SK-N-SH (cell line): ENCODE measurements at regions not wholly inside any gene's neighbourhood (a gene's known extent, or its start where the extent isn't known, plus 50 kb on each side); places are given as distances from the start of the nearest gene placed in this dataset.

Experiments
- CTCF ChIA-PET: fragments of 300-600, 350-600 bp; formaldehyde crosslinking; extraction: SDS; loops from one replicate; lab custom pipeline; 2021; lab: Yijun Ruan, JAX
- POLR2A ChIA-PET: fragments of 350-600 bp; sonication (Branson Sonifier 250); formaldehyde crosslinking; extraction: SDS; loops from one replicate; lab custom pipeline; 2020; ENCODE audit warnings: antibody characterized with exemption, inconsistent platforms; lab: Yijun Ruan, JAX
- DNase-seq: peaks from one replicate; pipeline ENCODE4 v3.0.0; 2012
- H2AFZ ChIP-seq: fragments of 200-600 bp; sonication (generic); 2 replicates; pipeline ENCODE4 v1.8.1; 2016; ENCODE audit warnings: antibody characterized with exemption, mild to moderate bottlenecking, low read depth
- H3F3A ChIP-seq: fragments of 200-600 bp; sonication (generic); replicated peaks from 2 replicates; pipeline ENCODE3; 2016; ENCODE audit warnings: antibody characterized with exemption, mild to moderate bottlenecking; ENCODE audit not compliant: insufficient read depth
- H3K27ac ChIP-seq, 2 experiments: fragments of 200-500 bp in 1 of 2; fragments of 200-600 bp in 1 of 2; sonication (Bioruptor generic) in 1 of 2; sonication (generic), shearing (Covaris generic) in 1 of 2; 2 replicates each; pipeline versions ENCODE4 v1.5.1 to v1.6.1; 2014 to 2016; ENCODE audit warnings: low read depth in 2 of 2, inconsistent platforms in 1 of 2, low read length in 1 of 2, mild to moderate bottlenecking in 1 of 2, mixed read lengths in 1 of 2
- H3K27me3 ChIP-seq: fragments of 200-600 bp; sonication (generic), shearing (Covaris generic); 2 replicates; pipeline ENCODE4 v1.6.1; 2016; ENCODE audit warnings: mixed run types; ENCODE audit not compliant: insufficient read depth
- H3K36me3 ChIP-seq, 2 experiments: fragments of 200-500 bp in 1 of 2; fragments of 200-600 bp in 1 of 2; sonication (Bioruptor generic) in 1 of 2; sonication (generic) in 1 of 2; replicated peaks in 1 of 2; 2 replicates each; pipeline versions ENCODE3 to v1.5.1; 2014 to 2016; ENCODE audit warnings: low read length in 1 of 2, mild to moderate bottlenecking in 1 of 2; ENCODE audit not compliant: insufficient read depth in 2 of 2, control insufficient read depth in 1 of 2
- H3K4me1 ChIP-seq, 2 experiments: fragments of 200-500 bp in 1 of 2; fragments of 200-600 bp in 1 of 2; sonication (Bioruptor generic) in 1 of 2; sonication (generic), shearing (Covaris generic) in 1 of 2; 2 replicates each; pipeline versions ENCODE4 v1.5.1 to v1.6.1; 2014 to 2016; ENCODE audit warnings: low read depth in 1 of 2, low read length in 1 of 2, mixed run types in 1 of 2; ENCODE audit not compliant: insufficient read depth in 2 of 2, control insufficient read depth in 1 of 2
- H3K4me2 ChIP-seq: fragments of 200-600 bp; sonication (generic), shearing (Covaris generic); 2 replicates; pipeline ENCODE4 v1.6.1; 2017; ENCODE audit warnings: mixed run types
- H3K4me3 ChIP-seq, 2 experiments: fragments of 200-500 bp in 1 of 2; fragments of 200-600 bp in 1 of 2; sonication (Bioruptor generic) in 1 of 2; sonication (generic), shearing (Covaris generic) in 1 of 2; 2 replicates each; pipeline versions ENCODE4 v1.5.1 to v1.8.1; 2014 to 2016; ENCODE audit warnings: low read depth in 2 of 2, inconsistent platforms in 1 of 2, low read length in 1 of 2, mild to moderate bottlenecking in 1 of 2, mixed read lengths in 1 of 2, moderate library complexity in 1 of 2
- H3K79me2 ChIP-seq: fragments of 200-600 bp; sonication (generic); 2 replicates; pipeline ENCODE4 v1.8.1; 2017; ENCODE audit warnings: mild to moderate bottlenecking; ENCODE audit not compliant: insufficient read depth
- H3K9ac ChIP-seq: fragments of 200-600 bp; sonication (generic); 2 replicates; pipeline ENCODE4 v1.6.1; 2017; ENCODE audit warnings: mixed run types
- H3K9me2 ChIP-seq: fragments of 200-600 bp; sonication (generic); 2 replicates; pipeline ENCODE4 v1.6.1; 2017; ENCODE audit warnings: mixed run types
- H3K9me3 ChIP-seq: fragments of 200-600 bp; sonication (generic); 2 replicates; pipeline ENCODE4 v1.6.1; 2017; ENCODE audit warnings: mixed run types, mild to moderate bottlenecking, moderate library complexity
- H4K20me1 ChIP-seq: fragments of 200-600 bp; sonication (generic); 2 replicates; pipeline ENCODE4 v1.6.1; 2017; ENCODE audit warnings: mild to moderate bottlenecking, mixed run types; ENCODE audit not compliant: insufficient read depth
- FOXJ3 ChIP-seq: sonication (generic); formaldehyde crosslinking; IDR thresholded peaks from 2 replicates; pipeline ENCODE4 v1.5.1; 2020; ENCODE audit warnings: mild to moderate bottlenecking, missing genetic modification reagents
- FOXM1 ChIP-seq: IDR thresholded peaks from 2 replicates; pipeline ENCODE4 v1.4.0; 2012; ENCODE audit warnings: low read depth, mild to moderate bottlenecking
- GABPA ChIP-seq: IDR thresholded peaks from 2 replicates; pipeline ENCODE4 v1.4.0; 2012; ENCODE audit warnings: low read depth, mild to moderate bottlenecking
- GATA2 ChIP-seq: sonication (generic); formaldehyde crosslinking; IDR thresholded peaks from 2 replicates; pipeline ENCODE4 v1.5.0; 2020; ENCODE audit warnings: mild to moderate bottlenecking, missing genetic modification reagents
- MXI1 ChIP-seq: IDR thresholded peaks from 2 replicates; pipeline ENCODE4 v1.6.1; 2012; ENCODE audit warnings: mild to moderate bottlenecking, low read depth, low read length, improper control_type of control experiment
- NFIC ChIP-seq: IDR thresholded peaks from 2 replicates; pipeline ENCODE4 v1.4.0; 2012; ENCODE audit warnings: borderline replicate concordance
- NRF1 ChIP-seq: IDR thresholded peaks from 2 replicates; pipeline ENCODE4 v1.6.1; 2012; ENCODE audit warnings: low read depth, mild to moderate bottlenecking, low read length
- RCOR1 ChIP-seq: fragments of 150-350 bp; IDR thresholded peaks from 2 replicates; pipeline ENCODE4 v1.6.1; 2017; ENCODE audit warnings: antibody characterized with exemption, low read length
- SIN3A ChIP-seq: IDR thresholded peaks from 2 replicates; pipeline ENCODE4 v1.6.1; 2012; ENCODE audit warnings: low read depth, mild to moderate bottlenecking, low read length, moderate library complexity, borderline replicate concordance
- TEAD4 ChIP-seq: IDR thresholded peaks from 2 replicates; pipeline ENCODE4 v1.4.0; 2012; ENCODE audit warnings: mild to moderate bottlenecking, borderline replicate concordance; ENCODE audit not compliant: insufficient read depth
- YY1 ChIP-seq: IDR thresholded peaks from 2 replicates; pipeline ENCODE4 v1.4.0; 2012; ENCODE audit warnings: low read depth, mild to moderate bottlenecking
- WGBS: methylation state at CpG from one replicate; pipeline ENCODE4 v1.1.6; 2017; ENCODE audit warnings: low lambda C conversion rate; 5-methylcytosine and 5-hydroxymethylcytosine counted together
- TF ChIP-seq, protein P1 (sequence below): fragments of 150-350 bp; IDR thresholded peaks from 2 replicates; pipeline ENCODE4 v1.6.1; 2017; ENCODE audit warnings: antibody characterized with exemption, low read length, low read depth, borderline replicate concordance
- TF ChIP-seq, protein P2 (sequence below): IDR thresholded peaks from 2 replicates; pipeline ENCODE4 v1.4.0; 2012; ENCODE audit warnings: low read depth, borderline replicate concordance
- TF ChIP-seq, protein P3 (sequence below): IDR thresholded peaks from 2 replicates; pipeline ENCODE4 v1.4.0; 2012; ENCODE audit warnings: low read depth, borderline replicate concordance
- TF ChIP-seq, protein P4 (sequence below): fragments of 150-350 bp; IDR thresholded peaks from 2 replicates; pipeline ENCODE4 v1.6.1; 2016; ENCODE audit warnings: mild to moderate bottlenecking, low read depth, low read length
- TF ChIP-seq, protein P5 (sequence below): IDR thresholded peaks from 2 replicates; pipeline ENCODE4 v1.6.1; 2012; ENCODE audit warnings: mild to moderate bottlenecking, low read depth, low read length, moderate library complexity

DNA sequence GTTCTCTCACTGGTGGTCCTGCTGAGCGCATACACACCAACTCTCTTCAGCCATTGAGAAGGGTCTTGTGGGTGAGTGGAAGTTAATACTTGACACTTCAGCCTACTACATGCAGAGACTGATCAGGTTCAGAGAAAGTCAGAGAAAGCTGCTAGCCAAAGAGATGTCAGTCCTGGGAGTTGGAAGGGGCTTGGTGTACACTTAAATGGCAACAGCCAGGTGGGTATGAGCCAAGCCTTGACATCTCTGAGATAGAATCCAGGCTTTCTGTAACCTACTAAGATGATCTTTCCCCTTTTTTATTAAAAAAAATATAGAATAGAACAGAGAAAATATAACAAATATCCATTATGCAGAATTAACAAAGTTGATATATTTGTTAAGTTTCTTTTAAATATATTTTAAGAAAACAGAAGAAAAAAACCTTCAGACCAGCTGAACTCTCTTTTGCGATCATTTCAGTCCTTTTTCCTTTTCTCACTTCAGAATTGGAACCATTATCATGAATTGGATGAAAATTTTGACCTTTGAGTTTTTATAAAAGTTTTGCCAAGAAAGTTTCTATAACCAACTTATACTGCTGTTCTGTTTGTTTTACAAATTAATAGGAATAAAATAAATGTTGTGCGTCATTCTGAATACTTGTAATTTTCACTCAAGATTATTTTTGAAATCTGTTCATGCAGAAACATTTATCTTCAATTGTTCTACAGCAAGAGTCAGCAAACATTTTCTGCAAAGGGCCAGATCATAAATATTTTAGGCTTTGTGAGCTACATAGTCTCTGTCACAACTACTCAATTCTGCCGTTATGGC, 153.0 kb downstream of the RFC3 start:
- no peaks in the 10 kb centered on the region for H3K9me3 ChIP-seq
- no peaks in the 10 kb centered on the region for H4K20me1 ChIP-seq
- H3K27me3 ChIP-seq = no peaks in the 10 kb centered on the region
- ChIA-PET CTCF (no interaction called here), POLR2A (no interaction called here)
- TF ChIP-seq GABPA (no peak), NRF1 (no peak), SIN3A (no peak), YY1 (no peak), TEAD4 (no peak), GATA2 (no peak), FOXJ3 (CRISPR knock-in tag) (no peak)
- TF ChIP-seq, protein P1, sequence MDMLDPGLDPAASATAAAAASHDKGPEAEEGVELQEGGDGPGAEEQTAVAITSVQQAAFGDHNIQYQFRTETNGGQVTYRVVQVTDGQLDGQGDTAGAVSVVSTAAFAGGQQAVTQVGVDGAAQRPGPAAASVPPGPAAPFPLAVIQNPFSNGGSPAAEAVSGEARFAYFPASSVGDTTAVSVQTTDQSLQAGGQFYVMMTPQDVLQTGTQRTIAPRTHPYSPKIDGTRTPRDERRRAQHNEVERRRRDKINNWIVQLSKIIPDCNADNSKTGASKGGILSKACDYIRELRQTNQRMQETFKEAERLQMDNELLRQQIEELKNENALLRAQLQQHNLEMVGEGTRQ = no peak
- TF ChIP-seq, protein P2, sequence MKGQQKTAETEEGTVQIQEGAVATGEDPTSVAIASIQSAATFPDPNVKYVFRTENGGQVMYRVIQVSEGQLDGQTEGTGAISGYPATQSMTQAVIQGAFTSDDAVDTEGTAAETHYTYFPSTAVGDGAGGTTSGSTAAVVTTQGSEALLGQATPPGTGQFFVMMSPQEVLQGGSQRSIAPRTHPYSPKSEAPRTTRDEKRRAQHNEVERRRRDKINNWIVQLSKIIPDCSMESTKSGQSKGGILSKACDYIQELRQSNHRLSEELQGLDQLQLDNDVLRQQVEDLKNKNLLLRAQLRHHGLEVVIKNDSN = no peak
- TF ChIP-seq, protein P3, sequence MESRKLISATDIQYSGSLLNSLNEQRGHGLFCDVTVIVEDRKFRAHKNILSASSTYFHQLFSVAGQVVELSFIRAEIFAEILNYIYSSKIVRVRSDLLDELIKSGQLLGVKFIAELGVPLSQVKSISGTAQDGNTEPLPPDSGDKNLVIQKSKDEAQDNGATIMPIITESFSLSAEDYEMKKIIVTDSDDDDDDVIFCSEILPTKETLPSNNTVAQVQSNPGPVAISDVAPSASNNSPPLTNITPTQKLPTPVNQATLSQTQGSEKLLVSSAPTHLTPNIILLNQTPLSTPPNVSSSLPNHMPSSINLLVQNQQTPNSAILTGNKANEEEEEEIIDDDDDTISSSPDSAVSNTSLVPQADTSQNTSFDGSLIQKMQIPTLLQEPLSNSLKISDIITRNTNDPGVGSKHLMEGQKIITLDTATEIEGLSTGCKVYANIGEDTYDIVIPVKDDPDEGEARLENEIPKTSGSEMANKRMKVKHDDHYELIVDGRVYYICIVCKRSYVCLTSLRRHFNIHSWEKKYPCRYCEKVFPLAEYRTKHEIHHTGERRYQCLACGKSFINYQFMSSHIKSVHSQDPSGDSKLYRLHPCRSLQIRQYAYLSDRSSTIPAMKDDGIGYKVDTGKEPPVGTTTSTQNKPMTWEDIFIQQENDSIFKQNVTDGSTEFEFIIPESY = no peak
- no peak overlapping the region for H3K9ac ChIP-seq
- no peak for DNase-seq
- no peak overlapping the region for H3K4me3 ChIP-seq
- H3K79me2 ChIP-seq = no peaks in the 10 kb centered on the region
- H3K4me2 ChIP-seq = no peak overlapping the region
- no peaks in the 10 kb centered on the region for H3K9me2 ChIP-seq
- no peak overlapping the region for H2AFZ ChIP-seq
- no peak overlapping the region for H3K27ac ChIP-seq
- WGBS = 94% methylated on average over 3 of the region's 4 CpGs
- no peaks in the 10 kb centered on the region for H3K4me1 ChIP-seq
- no peaks in the 10 kb centered on the region for H3K36me3 ChIP-seq
- no peaks in the 10 kb centered on the region for H3F3A ChIP-seq

DNA sequence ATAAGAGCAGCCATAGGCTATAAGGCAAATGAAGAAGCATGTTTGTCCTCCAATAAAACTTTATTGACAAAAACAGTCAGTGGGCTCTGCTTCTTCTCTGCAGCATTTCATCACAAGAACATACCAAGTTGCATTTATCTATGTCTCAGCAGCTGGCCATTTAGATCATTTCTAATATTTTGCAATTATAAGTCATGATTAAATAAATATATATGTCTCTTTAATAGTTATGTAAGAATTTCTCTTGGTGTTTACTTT, 153.5 kb downstream of the RFC3 start:
- H3K9me2 ChIP-seq = no peaks in the 10 kb centered on the region
- no peaks in the 10 kb centered on the region for H4K20me1 ChIP-seq
- H3K4me2 ChIP-seq = no peak overlapping the region
- no peaks in the 10 kb centered on the region for H3K9me3 ChIP-seq
- no peaks in the 10 kb centered on the region for H3K36me3 ChIP-seq
- no peak overlapping the region for H3K27ac ChIP-seq
- H3K4me1 ChIP-seq = no peaks in the 10 kb centered on the region
- H3K79me2 ChIP-seq = no peaks in the 10 kb centered on the region
- ChIA-PET CTCF (no interaction called here), POLR2A (no interaction called here)
- H3K27me3 ChIP-seq = no peaks in the 10 kb centered on the region
- H3F3A ChIP-seq = no peaks in the 10 kb centered on the region
- no peak overlapping the region for H2AFZ ChIP-seq
- H3K9ac ChIP-seq = no peak overlapping the region
- H3K4me3 ChIP-seq = no peak overlapping the region
- no peak for DNase-seq
- TF ChIP-seq YY1 = no peak
- TF ChIP-seq GATA2 = no peak
- TF ChIP-seq, protein P4, sequence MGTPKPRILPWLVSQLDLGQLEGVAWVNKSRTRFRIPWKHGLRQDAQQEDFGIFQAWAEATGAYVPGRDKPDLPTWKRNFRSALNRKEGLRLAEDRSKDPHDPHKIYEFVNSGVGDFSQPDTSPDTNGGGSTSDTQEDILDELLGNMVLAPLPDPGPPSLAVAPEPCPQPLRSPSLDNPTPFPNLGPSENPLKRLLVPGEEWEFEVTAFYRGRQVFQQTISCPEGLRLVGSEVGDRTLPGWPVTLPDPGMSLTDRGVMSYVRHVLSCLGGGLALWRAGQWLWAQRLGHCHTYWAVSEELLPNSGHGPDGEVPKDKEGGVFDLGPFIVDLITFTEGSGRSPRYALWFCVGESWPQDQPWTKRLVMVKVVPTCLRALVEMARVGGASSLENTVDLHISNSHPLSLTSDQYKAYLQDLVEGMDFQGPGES = no peak
- no peak for TF ChIP-seq NFIC
- TF ChIP-seq, protein P3 = no peak
- TF ChIP-seq RCOR1 = no peak
- no peak for TF ChIP-seq MXI1
- TF ChIP-seq, protein P5, sequence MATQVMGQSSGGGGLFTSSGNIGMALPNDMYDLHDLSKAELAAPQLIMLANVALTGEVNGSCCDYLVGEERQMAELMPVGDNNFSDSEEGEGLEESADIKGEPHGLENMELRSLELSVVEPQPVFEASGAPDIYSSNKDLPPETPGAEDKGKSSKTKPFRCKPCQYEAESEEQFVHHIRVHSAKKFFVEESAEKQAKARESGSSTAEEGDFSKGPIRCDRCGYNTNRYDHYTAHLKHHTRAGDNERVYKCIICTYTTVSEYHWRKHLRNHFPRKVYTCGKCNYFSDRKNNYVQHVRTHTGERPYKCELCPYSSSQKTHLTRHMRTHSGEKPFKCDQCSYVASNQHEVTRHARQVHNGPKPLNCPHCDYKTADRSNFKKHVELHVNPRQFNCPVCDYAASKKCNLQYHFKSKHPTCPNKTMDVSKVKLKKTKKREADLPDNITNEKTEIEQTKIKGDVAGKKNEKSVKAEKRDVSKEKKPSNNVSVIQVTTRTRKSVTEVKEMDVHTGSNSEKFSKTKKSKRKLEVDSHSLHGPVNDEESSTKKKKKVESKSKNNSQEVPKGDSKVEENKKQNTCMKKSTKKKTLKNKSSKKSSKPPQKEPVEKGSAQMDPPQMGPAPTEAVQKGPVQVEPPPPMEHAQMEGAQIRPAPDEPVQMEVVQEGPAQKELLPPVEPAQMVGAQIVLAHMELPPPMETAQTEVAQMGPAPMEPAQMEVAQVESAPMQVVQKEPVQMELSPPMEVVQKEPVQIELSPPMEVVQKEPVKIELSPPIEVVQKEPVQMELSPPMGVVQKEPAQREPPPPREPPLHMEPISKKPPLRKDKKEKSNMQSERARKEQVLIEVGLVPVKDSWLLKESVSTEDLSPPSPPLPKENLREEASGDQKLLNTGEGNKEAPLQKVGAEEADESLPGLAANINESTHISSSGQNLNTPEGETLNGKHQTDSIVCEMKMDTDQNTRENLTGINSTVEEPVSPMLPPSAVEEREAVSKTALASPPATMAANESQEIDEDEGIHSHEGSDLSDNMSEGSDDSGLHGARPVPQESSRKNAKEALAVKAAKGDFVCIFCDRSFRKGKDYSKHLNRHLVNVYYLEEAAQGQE = no peak
- no peak for TF ChIP-seq FOXM1
